Aorta (tissue), 5 donors: ENCODE measurements at regions not wholly inside any gene's neighbourhood (a gene's known extent, or its start where the extent isn't known, plus 50 kb on each side); places are given as distances from the start of the nearest gene placed in this dataset.

Experiments
- ATAC-seq: fragments of 200-7000 bp; cut with Tn5 transposase; one replicate; pipeline ENCODE4 v1.9.1; 2022; ENCODE audit warnings: moderate library complexity; ENCODE audit not compliant: low FRiP score
- DNase-seq, 2 donors: peaks; one replicate each; pipeline ENCODE4 v3.0.0-alpha.2; 2020
- H3K27ac ChIP-seq, 2 donors: one replicate each; pipeline ENCODE4 v1.5.1; 2013; ENCODE audit warnings: low read length in 2 of 2, mild to moderate bottlenecking in 2 of 2, moderate library complexity in 2 of 2, control low read depth in 1 of 2, inconsistent platforms in 1 of 2, low read depth in 1 of 2
- H3K27me3 ChIP-seq, 2 donors: one replicate each; pipeline ENCODE4 v1.6.1; 2013; ENCODE audit warnings: control low read depth in 1 of 2, low read length in 1 of 2, mild to moderate bottlenecking in 1 of 2, moderate library complexity in 1 of 2; ENCODE audit not compliant: insufficient read depth in 2 of 2, control insufficient read depth in 1 of 2
- H3K36me3 ChIP-seq, 2 donors: one replicate each; pipeline ENCODE4 v1.6.1; 2013; ENCODE audit warnings: control low read depth in 1 of 2, low read length in 1 of 2, mild to moderate bottlenecking in 1 of 2; ENCODE audit not compliant: insufficient read depth in 2 of 2, control insufficient read depth in 1 of 2
- H3K4me1 ChIP-seq, 2 donors: one replicate each; pipeline ENCODE4 v1.6.1; 2013; ENCODE audit warnings: low read length in 2 of 2, control low read depth in 1 of 2, mild to moderate bottlenecking in 1 of 2, moderate library complexity in 1 of 2; ENCODE audit not compliant: insufficient read depth in 2 of 2, control insufficient read depth in 1 of 2
- H3K4me3 ChIP-seq, 2 donors: one replicate each; pipeline ENCODE4 v1.5.1; 2013; ENCODE audit warnings: low read length in 2 of 2, control low read depth in 1 of 2, mild to moderate bottlenecking in 1 of 2
- H3K9me3 ChIP-seq: one replicate; pipeline ENCODE4 v1.6.1; 2013; ENCODE audit warnings: mild to moderate bottlenecking, low read length; ENCODE audit not compliant: control insufficient read depth
- WGBS, 2 donors: extraction: QIAGEN DNeasy Blood & Tissue Kit; methylation state at CpG; one replicate each; pipeline ENCODE4 v1.1.7; 2013; 5-methylcytosine and 5-hydroxymethylcytosine counted together
- intact Hi-C, 2 donors: fragments of 100-400 bp; cut with DNase I; formaldehyde crosslinking; loops; one replicate each; pipeline versions ENCODE4 v1.14.2 to v1.15.0; 2022
- donor health status: healthy with polysubstance abuse.
- donor health status: Bipolar disorder and iron deficiency.
- donor health status: DM: no; HTN: no; CAD: no.
- donor health status: DM: no; HTN: no; CAD: no.
- donor health status: DM: yes; HTN: yes; CAD: no.

GRCh38 chr3:20916951-20917606, 731.1 kb upstream of the SGO1 start:
- H3K27me3 ChIP-seq, result no peaks in the 10 kb centered on the region
- WGBS, 2 donors, result 76 to 82% methylated on average over 6 of the region's 6 CpGs

GRCh38 chr3:20914310-20914709, 728.3 kb upstream of the SGO1 start:
- no peak for DNase-seq
- Histone ChIP-seq H3K9me3 (peaks cover 2% of the 10 kb centered on the region), H3K27me3 (no peaks in the 10 kb centered on the region), H3K4me1 (no peaks in the 10 kb centered on the region), H3K27ac (no peak overlapping the region), H3K36me3 (no peaks in the 10 kb centered on the region), H3K4me3 (no peak overlapping the region)
- intact Hi-C loops, result no loop called here
- WGBS, 2 donors, result 70 to 80% methylated on average over 2 of the region's 2 CpGs
- no peak for ATAC-seq

More at GRCh38 chr3:20916951-20917606, 731.1 kb upstream of the SGO1 start:
- no peak for DNase-seq
- Histone ChIP-seq H3K4me1 (no peaks in the 10 kb centered on the region), H3K27ac (no peak overlapping the region), H3K36me3 (no peaks in the 10 kb centered on the region), H3K9me3 (peaks cover 2% of the 10 kb centered on the region), H3K4me3 (no peak overlapping the region)
- ATAC-seq, result no peak
- intact Hi-C loops, result no loop called here

DNA sequence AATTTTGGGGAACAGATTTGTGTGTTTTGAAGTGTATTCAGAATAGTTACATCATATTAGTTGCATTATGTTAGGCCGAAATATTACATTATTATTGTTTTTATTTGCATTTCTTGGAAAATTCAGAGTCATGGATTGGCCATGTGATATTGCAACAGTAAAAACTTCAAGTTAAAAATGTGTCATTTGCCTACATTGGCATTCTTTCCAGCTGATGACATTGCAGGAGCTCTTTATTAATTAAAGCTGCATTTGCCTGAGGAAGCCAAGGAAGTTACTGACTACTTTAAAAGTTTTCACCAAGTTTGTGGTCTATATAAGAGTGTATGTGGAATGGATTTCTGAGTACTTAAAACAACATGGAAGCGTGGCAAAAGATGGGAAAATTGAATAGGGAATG, 726.4 kb upstream of the SGO1 start:
- Histone ChIP-seq H3K27ac (no peak overlapping the region), H3K27me3 (no peaks in the 10 kb centered on the region), H3K4me3 (no peak overlapping the region), H3K36me3 (no peaks in the 10 kb centered on the region), H3K9me3 (no peaks in the 10 kb centered on the region), H3K4me1 (no peaks in the 10 kb centered on the region)
- WGBS, 2 donors, result 78 to 90% methylated on average over 2 of the region's 2 CpGs
- no peak for ATAC-seq
- no peak for DNase-seq
- intact Hi-C loops, result no loop called here

DNA sequence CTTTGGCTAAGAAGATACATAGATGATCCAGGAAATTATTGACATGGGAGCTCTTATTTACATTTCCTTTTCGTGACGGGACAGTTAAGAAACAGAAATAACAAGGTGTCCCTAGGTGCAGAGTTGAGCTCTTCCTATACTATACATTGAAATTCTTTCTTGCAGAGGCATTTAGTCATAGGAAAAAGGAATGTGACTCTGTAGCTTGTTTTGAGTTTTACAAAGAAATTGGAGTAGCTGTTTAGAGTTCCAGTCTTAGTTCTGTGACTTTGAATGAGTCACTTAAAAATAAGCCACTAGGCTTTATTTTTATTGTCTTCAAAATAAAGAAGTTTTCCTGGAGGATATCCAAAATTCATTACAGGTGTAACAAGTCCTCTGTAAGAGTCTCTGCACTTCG, 723.5 kb upstream of the SGO1 start:
- DNase-seq (no peak), ATAC-seq (no peak)
- intact Hi-C loops, result no loop called here
- no peaks in the 10 kb centered on the region for H3K36me3 ChIP-seq
- no peaks in the 10 kb centered on the region for H3K4me1 ChIP-seq
- H3K27me3 ChIP-seq, result no peaks in the 10 kb centered on the region
- no peaks in the 10 kb centered on the region for H3K9me3 ChIP-seq
- 82 to 86% methylated on average over 3 of the region's 3 CpGs for WGBS, 2 donors
- no peak overlapping the region for H3K4me3 ChIP-seq
- H3K27ac ChIP-seq, result no peak overlapping the region

DNA sequence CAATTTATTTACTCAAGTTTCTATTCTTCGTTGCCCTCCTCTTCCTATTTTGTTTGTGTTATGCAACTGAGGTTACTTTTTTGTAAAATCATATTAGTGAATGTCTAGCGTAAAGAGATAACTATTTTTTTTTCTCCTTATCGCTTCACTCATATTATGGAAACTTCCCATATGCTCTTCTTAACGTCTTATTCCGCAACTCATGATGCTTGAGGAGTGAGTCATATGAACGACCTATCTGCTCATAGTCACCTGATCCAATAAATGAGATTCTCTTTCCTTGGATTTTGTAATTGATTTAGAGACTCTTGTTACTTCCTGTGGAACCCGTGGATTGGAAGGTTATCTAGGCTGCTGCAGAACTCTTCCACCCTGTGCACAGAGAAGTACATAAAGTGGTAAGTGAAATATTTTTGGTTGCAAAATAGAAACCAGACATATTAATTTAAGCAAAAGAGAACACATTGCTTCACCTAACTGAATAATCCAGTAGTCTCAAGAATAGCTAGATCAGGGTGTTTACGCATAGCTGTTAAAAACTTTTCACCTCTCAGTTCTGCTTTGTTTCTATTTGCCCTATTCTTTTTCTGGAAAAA, 719.3 kb upstream of the SGO1 start:
- no peak overlapping the region for H3K4me3 ChIP-seq
- no peaks in the 10 kb centered on the region for H3K27me3 ChIP-seq
- intact Hi-C loops, result no loop called here
- WGBS, 2 donors, result 82 to 83% methylated on average over 8 of the region's 8 CpGs
- H3K27ac ChIP-seq, result no peak overlapping the region
- no peaks in the 10 kb centered on the region for H3K4me1 ChIP-seq
- H3K36me3 ChIP-seq, result no peaks in the 10 kb centered on the region
- no peaks in the 10 kb centered on the region for H3K9me3 ChIP-seq
- DNase-seq, result no peak
- no peak for ATAC-seq

DNA sequence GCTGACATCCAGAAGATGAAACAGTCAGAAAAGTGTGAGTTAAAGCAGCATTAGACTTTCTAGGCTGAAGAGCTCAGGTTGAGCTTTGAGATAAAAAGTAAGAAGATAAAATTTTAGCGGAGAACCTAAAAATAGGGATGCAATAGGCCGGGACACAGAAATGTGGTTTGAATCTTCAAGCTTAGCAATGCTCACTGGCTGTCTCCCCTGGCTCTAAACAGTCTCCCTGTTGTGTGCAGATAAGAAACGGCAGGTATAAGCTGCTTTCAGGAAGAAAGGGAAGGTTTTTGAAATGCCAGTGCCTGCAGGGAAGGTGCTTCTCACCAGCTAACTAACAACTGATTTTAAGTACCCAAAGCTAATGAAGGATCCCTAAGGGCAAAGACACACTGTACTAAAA, 718.7 kb upstream of the SGO1 start:
- Histone ChIP-seq H3K36me3 (no peaks in the 10 kb centered on the region), H3K4me3 (no peak overlapping the region), H3K9me3 (no peaks in the 10 kb centered on the region), H3K27ac (no peak overlapping the region), H3K27me3 (no peaks in the 10 kb centered on the region), H3K4me1 (no peaks in the 10 kb centered on the region)
- DNase-seq (no peak), ATAC-seq (no peak)
- intact Hi-C loops, result no loop called here
- 55 to 61% methylated on average over 3 of the region's 3 CpGs for WGBS, 2 donors

DNA sequence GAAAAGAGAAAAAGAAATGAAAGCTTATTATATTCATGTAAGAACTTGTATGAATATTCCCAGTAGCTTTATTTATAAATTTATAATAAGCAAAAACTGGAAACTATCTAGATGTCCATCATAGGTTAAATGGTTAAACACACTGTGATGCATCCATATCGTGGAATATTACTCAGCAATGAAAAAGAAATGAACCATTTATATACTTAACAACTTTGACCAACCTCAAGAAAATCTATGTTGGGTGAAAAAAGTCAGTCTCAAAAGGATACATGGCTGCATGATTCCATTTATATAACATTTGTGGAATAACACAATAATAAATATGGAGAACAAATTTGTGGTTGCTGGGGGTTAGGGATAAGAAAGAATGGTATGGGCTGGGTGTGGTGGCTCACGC, 713.0 kb upstream of the SGO1 start:
- Histone ChIP-seq H3K36me3 (no peaks in the 10 kb centered on the region), H3K9me3 (no peaks in the 10 kb centered on the region), H3K4me3 (no peak overlapping the region), H3K4me1 (no peaks in the 10 kb centered on the region), H3K27ac (no peak overlapping the region), H3K27me3 (no peaks in the 10 kb centered on the region)
- DNase-seq (no peak), ATAC-seq (no peak)
- 91 to 94% methylated on average over 2 of the region's 2 CpGs for WGBS, 2 donors
- intact Hi-C loops, result no loop called here

DNA sequence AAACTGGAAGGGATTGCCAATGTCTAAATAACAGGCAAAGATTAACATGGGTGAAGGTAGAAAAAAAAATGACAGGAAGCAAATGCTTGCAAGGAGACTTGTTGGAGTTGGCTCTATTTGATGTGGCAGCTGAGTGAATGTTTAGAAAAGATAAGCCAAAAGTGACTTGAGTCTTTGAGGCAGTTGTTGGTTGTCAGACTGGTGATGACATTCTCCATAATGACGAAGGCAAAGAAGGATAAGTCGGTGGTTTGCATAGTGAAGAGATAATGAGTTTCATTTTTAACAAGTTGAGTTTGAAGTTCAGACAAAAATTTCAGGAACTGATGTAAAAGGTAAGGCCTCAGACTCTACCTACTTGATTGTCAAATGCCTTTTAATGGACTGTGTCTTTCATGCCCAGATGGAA, 704.1 kb upstream of the SGO1 start:
- H3K4me1 ChIP-seq, result no peaks in the 10 kb centered on the region
- ATAC-seq (no peak), DNase-seq (no peak)
- no peak overlapping the region for H3K4me3 ChIP-seq
- 14 to 16% methylated on average over 2 of the region's 2 CpGs for WGBS, 2 donors
- no peaks in the 10 kb centered on the region for H3K27me3 ChIP-seq
- H3K36me3 ChIP-seq, result no peaks in the 10 kb centered on the region
- intact Hi-C loops, result no loop called here
- H3K27ac ChIP-seq, result no peak overlapping the region
- H3K9me3 ChIP-seq, result no peaks in the 10 kb centered on the region

- DNase-seq, result no peak
- no peaks in the 10 kb centered on the region for H3K4me1 ChIP-seq
- H3K36me3 ChIP-seq, result no peaks in the 10 kb centered on the region
- H3K4me3 ChIP-seq, result no peak overlapping the region
- ATAC-seq, result no peak
- WGBS, 2 donors, result 89 to 92% methylated on average over 2 of the region's 2 CpGs
- no peak overlapping the region for H3K27ac ChIP-seq
- peaks cover 2% of the 10 kb centered on the region for H3K9me3 ChIP-seq
- intact Hi-C loops, result no loop called here
- H3K27me3 ChIP-seq, result no peaks in the 10 kb centered on the region
These were observed 692.7 kb upstream of the SGO1 start for GRCh38 chr3:20878691-20879090.
